Spleen (tissue), 7 donors: ENCODE measurements at regions not wholly inside any gene's neighbourhood (a gene's known extent, or its start where the extent isn't known, plus 50 kb on each side); places are given as distances from the start of the nearest gene placed in this dataset.

ENCODE experiments used
- CTCF ChIP-seq, 11 experiments: fragments of 200-600 bp in 7 of 11; fragments of 450-650 bp in 4 of 11; sonication (generic) in 4 of 11; IDR thresholded peaks in 8 of 11; conservative IDR thresholded peaks in 3 of 11; 1 replicate in 7 of 11; 2 replicates in 4 of 11; pipeline versions ENCODE4 v1.4.0 to v1.8.0; 2016 to 2021; ENCODE audit warnings: antibody characterized with exemption in 11 of 11, inconsistent platforms in 4 of 11, mild to moderate bottlenecking in 1 of 11
- POLR2A ChIP-seq, 3 donors: fragments of 450-650 bp; IDR thresholded peaks; one replicate each; pipeline ENCODE4 v1.5.1; 2017; ENCODE audit warnings: antibody characterized with exemption in 3 of 3, mild to moderate bottlenecking in 1 of 3
- donor health status: DM: no; HTN: no; CAD: no; lungs with moderate emphysema.
- donor health status: DM: no; HTN: no; CAD: no.
- donor health status: DM: no; HTN: no; CAD: no.

GRCh38 chr5:3428334-3428733 lies 167.3 kb upstream of the IRX1 start:
- no peak for TF ChIP-seq CTCF (IDR thresholded peaks at IDR 0.05 in 8 of 11, conservative IDR thresholded peaks at IDR 0.05 in 3 of 11)
- TF ChIP-seq POLR2A (IDR thresholded peaks at IDR 0.05) = no peak
